Neural cell (in vitro differentiated cells): ENCODE measurements at regions not wholly inside any gene's neighbourhood (a gene's known extent, or its start where the extent isn't known, plus 50 kb on each side); places are given as distances from the start of the nearest gene placed in this dataset.

Experiments used
- H2AFZ ChIP-seq: fragments of 200-600, 300-800 bp; sonication (generic), shearing (Covaris generic); 2 replicates; pipeline ENCODE4 v1.6.0; 2014; ENCODE audit warnings: low read depth, mild to moderate bottlenecking, antibody characterized with exemption, low read length, moderate library complexity
- H3F3A ChIP-seq: fragments of 200-600 bp; shearing (Covaris generic); 2 replicates; pipeline ENCODE4 v1.6.1; 2016; ENCODE audit warnings: mild to moderate bottlenecking, moderate library complexity, mixed read lengths, antibody characterized with exemption, low read length; ENCODE audit not compliant: insufficient read depth, poor library complexity, severe bottlenecking
- H3K27ac ChIP-seq: fragments of 200-600, 300-800 bp; sonication (generic), shearing (Covaris generic); 2 replicates; pipeline ENCODE4 v1.5.1; 2014; ENCODE audit warnings: mild to moderate bottlenecking, low read length, moderate library complexity
- H3K27me3 ChIP-seq: fragments of 300-800, 200-600 bp; sonication (generic), shearing (Covaris generic); 2 replicates; pipeline ENCODE4 v1.6.0; 2014; ENCODE audit warnings: mild to moderate bottlenecking, low read depth, low read length, moderate library complexity; ENCODE audit not compliant: insufficient read depth
- H3K36me3 ChIP-seq: fragments of 300-800, 200-600 bp; sonication (generic), shearing (Covaris generic); 2 replicates; pipeline ENCODE4 v1.5.1; 2014; ENCODE audit warnings: mild to moderate bottlenecking, antibody characterized with exemption, low read length, moderate library complexity; ENCODE audit not compliant: insufficient read depth
- H3K4me2 ChIP-seq: fragments of 300-800, 200-600 bp; sonication (generic), shearing (Covaris generic); 2 replicates; pipeline ENCODE4 v1.6.0; 2014; ENCODE audit warnings: mild to moderate bottlenecking, low read length
- H3K4me3 ChIP-seq: fragments of 300-800, 200-600 bp; sonication (generic), shearing (Covaris generic); 2 replicates; pipeline ENCODE4 v1.5.1; 2014; ENCODE audit warnings: mild to moderate bottlenecking, low read length, moderate library complexity
- H3K79me2 ChIP-seq: fragments of 200-600 bp; shearing (Covaris generic); replicated peaks from 2 replicates; pipeline ENCODE4 v1.6.0; 2014; ENCODE audit warnings: mild to moderate bottlenecking, low read length, moderate library complexity; ENCODE audit not compliant: insufficient read depth
- H3K9ac ChIP-seq: fragments of 300-800, 200-600 bp; sonication (generic), shearing (Covaris generic); 2 replicates; pipeline ENCODE4 v1.6.1; 2016; ENCODE audit warnings: mild to moderate bottlenecking, low read length, mixed read lengths
- H3K9me2 ChIP-seq: fragments of 200-600 bp; shearing (Covaris generic); 2 replicates; pipeline ENCODE4 v1.6.1; 2016; ENCODE audit warnings: mild to moderate bottlenecking, low read length, mixed read lengths; ENCODE audit not compliant: insufficient read depth
- H3K9me3 ChIP-seq: fragments of 200-600, 300-800 bp; sonication (generic), shearing (Covaris generic); 2 replicates; pipeline ENCODE4 v1.6.1; 2016; ENCODE audit warnings: mild to moderate bottlenecking, mixed run types, low read length, moderate library complexity, mixed read lengths
- H4K20me1 ChIP-seq: fragments of 200-600 bp; shearing (Covaris generic); 2 replicates; pipeline ENCODE4 v1.6.1; 2016; ENCODE audit warnings: mild to moderate bottlenecking, mixed run types; ENCODE audit not compliant: insufficient read depth
- EP300 ChIP-seq: fragments of 450-650 bp; conservative IDR thresholded peaks from 2 replicates; pipeline ENCODE4 v1.6.1; 2014; ENCODE audit warnings: antibody characterized with exemption, mild to moderate bottlenecking, moderate library complexity; ENCODE audit not compliant: poor library complexity, severe bottlenecking
- EZH2 ChIP-seq: fragments of 200-600, 300-800 bp; shearing (Covaris generic), sonication (generic); IDR thresholded peaks from 2 replicates; pipeline ENCODE4 v1.6.1; 2014; ENCODE audit warnings: antibody characterized with exemption, low read length, borderline replicate concordance, mild to moderate bottlenecking; ENCODE audit not compliant: insufficient read depth, poor library complexity, severe bottlenecking
- MXI1 ChIP-seq: fragments of 450-650 bp; conservative IDR thresholded peaks from 2 replicates; pipeline ENCODE4 v1.6.1; 2014; ENCODE audit warnings: antibody characterized with exemption, mild to moderate bottlenecking; ENCODE audit not compliant: poor library complexity, severe bottlenecking
- POLR2AphosphoS5 ChIP-seq: IDR thresholded peaks from 2 replicates; pipeline ENCODE4 v1.6.1; 2012
- RAD21 ChIP-seq: fragments of 450-650 bp; conservative IDR thresholded peaks from 2 replicates; pipeline ENCODE4 v1.6.1; 2014; ENCODE audit warnings: antibody characterized with exemption, mild to moderate bottlenecking, moderate library complexity
- SMC3 ChIP-seq: fragments of 450-650 bp; conservative IDR thresholded peaks from 2 replicates; pipeline ENCODE4 v1.6.1; 2014; ENCODE audit warnings: antibody characterized with exemption, mild to moderate bottlenecking, moderate library complexity; ENCODE audit not compliant: poor library complexity
- TAF1 ChIP-seq: IDR thresholded peaks from 2 replicates; pipeline ENCODE4 v1.6.1; 2012; ENCODE audit warnings: low read depth
- TF ChIP-seq, protein P1 (sequence below): IDR thresholded peaks from 2 replicates; pipeline ENCODE4 v1.6.1; 2012; ENCODE audit warnings: borderline replicate concordance
- TF ChIP-seq, protein P2 (sequence below): fragments of 450-650 bp; IDR thresholded peaks from 2 replicates; pipeline ENCODE4 v1.5.1; 2014; ENCODE audit warnings: antibody characterized with exemption, mild to moderate bottlenecking, moderate library complexity; ENCODE audit not compliant: poor library complexity, severe bottlenecking

DNA sequence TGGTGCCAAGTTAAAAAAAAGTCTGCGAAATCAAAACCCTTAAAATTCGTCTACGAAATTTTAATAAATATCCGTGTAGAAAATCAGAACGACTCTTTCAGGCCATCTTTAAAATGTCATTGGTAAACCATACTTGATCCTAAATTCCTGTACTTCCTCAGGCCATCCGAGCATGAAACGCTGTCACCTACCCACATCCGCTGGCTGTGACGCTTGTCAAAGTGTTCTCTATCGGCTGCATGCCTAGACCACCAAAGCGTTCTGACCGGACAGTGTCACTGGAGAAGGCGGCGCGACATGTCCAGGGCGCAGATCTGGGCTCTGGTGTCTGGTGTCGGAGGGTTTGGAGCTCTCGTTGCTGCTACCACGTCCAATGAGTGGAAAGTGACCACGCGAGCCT is 119.0 kb upstream of the CLDN10 start:
- H3K36me3 ChIP-seq = no peaks in the 10 kb centered on the region
- H3K4me3 ChIP-seq = no peak overlapping the region
- TF ChIP-seq MXI1 (no peak), TAF1 (no peak), EZH2 (no peak), EP300 (no peak), POLR2AphosphoS5 (no peak), SMC3 (no peak), RAD21 (no peak)
- TF ChIP-seq, protein P1, sequence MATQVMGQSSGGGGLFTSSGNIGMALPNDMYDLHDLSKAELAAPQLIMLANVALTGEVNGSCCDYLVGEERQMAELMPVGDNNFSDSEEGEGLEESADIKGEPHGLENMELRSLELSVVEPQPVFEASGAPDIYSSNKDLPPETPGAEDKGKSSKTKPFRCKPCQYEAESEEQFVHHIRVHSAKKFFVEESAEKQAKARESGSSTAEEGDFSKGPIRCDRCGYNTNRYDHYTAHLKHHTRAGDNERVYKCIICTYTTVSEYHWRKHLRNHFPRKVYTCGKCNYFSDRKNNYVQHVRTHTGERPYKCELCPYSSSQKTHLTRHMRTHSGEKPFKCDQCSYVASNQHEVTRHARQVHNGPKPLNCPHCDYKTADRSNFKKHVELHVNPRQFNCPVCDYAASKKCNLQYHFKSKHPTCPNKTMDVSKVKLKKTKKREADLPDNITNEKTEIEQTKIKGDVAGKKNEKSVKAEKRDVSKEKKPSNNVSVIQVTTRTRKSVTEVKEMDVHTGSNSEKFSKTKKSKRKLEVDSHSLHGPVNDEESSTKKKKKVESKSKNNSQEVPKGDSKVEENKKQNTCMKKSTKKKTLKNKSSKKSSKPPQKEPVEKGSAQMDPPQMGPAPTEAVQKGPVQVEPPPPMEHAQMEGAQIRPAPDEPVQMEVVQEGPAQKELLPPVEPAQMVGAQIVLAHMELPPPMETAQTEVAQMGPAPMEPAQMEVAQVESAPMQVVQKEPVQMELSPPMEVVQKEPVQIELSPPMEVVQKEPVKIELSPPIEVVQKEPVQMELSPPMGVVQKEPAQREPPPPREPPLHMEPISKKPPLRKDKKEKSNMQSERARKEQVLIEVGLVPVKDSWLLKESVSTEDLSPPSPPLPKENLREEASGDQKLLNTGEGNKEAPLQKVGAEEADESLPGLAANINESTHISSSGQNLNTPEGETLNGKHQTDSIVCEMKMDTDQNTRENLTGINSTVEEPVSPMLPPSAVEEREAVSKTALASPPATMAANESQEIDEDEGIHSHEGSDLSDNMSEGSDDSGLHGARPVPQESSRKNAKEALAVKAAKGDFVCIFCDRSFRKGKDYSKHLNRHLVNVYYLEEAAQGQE = no peak
- TF ChIP-seq, protein P2, sequence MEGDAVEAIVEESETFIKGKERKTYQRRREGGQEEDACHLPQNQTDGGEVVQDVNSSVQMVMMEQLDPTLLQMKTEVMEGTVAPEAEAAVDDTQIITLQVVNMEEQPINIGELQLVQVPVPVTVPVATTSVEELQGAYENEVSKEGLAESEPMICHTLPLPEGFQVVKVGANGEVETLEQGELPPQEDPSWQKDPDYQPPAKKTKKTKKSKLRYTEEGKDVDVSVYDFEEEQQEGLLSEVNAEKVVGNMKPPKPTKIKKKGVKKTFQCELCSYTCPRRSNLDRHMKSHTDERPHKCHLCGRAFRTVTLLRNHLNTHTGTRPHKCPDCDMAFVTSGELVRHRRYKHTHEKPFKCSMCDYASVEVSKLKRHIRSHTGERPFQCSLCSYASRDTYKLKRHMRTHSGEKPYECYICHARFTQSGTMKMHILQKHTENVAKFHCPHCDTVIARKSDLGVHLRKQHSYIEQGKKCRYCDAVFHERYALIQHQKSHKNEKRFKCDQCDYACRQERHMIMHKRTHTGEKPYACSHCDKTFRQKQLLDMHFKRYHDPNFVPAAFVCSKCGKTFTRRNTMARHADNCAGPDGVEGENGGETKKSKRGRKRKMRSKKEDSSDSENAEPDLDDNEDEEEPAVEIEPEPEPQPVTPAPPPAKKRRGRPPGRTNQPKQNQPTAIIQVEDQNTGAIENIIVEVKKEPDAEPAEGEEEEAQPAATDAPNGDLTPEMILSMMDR = no peak
- H3K4me2 ChIP-seq = no peak overlapping the region
- no peaks in the 10 kb centered on the region for H3K9me3 ChIP-seq
- H2AFZ ChIP-seq = no peak overlapping the region
- no peaks in the 10 kb centered on the region for H3F3A ChIP-seq
- H3K9me2 ChIP-seq = no peaks in the 10 kb centered on the region
- H3K9ac ChIP-seq = no peak overlapping the region
- no peaks in the 10 kb centered on the region for H3K79me2 ChIP-seq
- no peaks in the 10 kb centered on the region for H3K27me3 ChIP-seq
- H4K20me1 ChIP-seq = no peaks in the 10 kb centered on the region
- no peak overlapping the region for H3K27ac ChIP-seq

DNA sequence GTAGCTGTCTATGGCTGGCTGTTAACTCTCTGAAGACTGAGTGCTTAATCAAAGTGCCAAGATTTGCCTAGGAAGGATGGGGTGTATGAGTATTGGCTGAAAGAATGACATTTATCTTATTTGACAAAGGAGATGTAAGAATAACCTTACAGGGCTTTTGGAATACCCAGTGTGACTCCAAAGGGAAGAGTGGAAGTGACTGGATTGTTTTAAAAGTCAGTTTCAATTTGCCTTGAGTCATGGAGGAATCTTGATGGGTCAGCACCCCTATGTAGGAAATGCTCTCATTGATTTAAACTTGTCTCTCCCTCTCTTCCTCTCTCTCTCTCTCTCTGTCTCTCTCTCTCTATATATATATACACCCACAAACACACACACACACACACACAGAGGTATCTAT is 118.4 kb upstream of the CLDN10 start:
- no peaks in the 10 kb centered on the region for H3K27me3 ChIP-seq
- H3K27ac ChIP-seq = no peak overlapping the region
- H3F3A ChIP-seq = no peaks in the 10 kb centered on the region
- no peaks in the 10 kb centered on the region for H4K20me1 ChIP-seq
- H3K36me3 ChIP-seq = no peaks in the 10 kb centered on the region
- no peaks in the 10 kb centered on the region for H3K9me3 ChIP-seq
- no peaks in the 10 kb centered on the region for H3K79me2 ChIP-seq
- H3K4me2 ChIP-seq = no peak overlapping the region
- H3K4me3 ChIP-seq = no peak overlapping the region
- no peaks in the 10 kb centered on the region for H3K9me2 ChIP-seq
- no peak for TF ChIP-seq EP300
- no peak for TF ChIP-seq RAD21
- TF ChIP-seq, protein P2 = no peak
- no peak for TF ChIP-seq MXI1
- no peak for TF ChIP-seq EZH2
- TF ChIP-seq TAF1 = no peak
- TF ChIP-seq, protein P1 = no peak
- TF ChIP-seq POLR2AphosphoS5 = no peak
- TF ChIP-seq SMC3 = no peak
- no peak overlapping the region for H3K9ac ChIP-seq
- no peak overlapping the region for H2AFZ ChIP-seq
